Left cardiac atrium (tissue), 4 donors: ENCODE measurements at regions not wholly inside any gene's neighbourhood (a gene's known extent, or its start where the extent isn't known, plus 50 kb on each side); places are given as distances from the start of the nearest gene placed in this dataset.

ENCODE experiments used
- ATAC-seq, 2 donors: fragments of 200-7000 bp; cut with Tn5 transposase; one replicate each; pipeline ENCODE4 v1.9.1; 2020; ENCODE audit warnings: mild to moderate bottlenecking in 2 of 2, moderate library complexity in 2 of 2
- DNase-seq: peaks from one replicate; pipeline ENCODE4 v3.0.0-alpha.2; 2020
- intact Hi-C, 2 donors: fragments of 100-400 bp; cut with DNase I; formaldehyde crosslinking; loops; one replicate each; pipeline versions ENCODE4 v1.14.1 to v1.15.1; 2022 to 2023
- donor health status: DM: no; HTN: yes; CAD: no.
- donor health status: DM: no; HTN: yes; CAD: no; lungs with severe emphysema.
- donor health status: DM: yes; HTN: yes; CAD: no.
- donor health status: Dilated cardiomyopathy.

GRCh38 chr3:195005759-195006510 lies 265.0 kb downstream of the XXYLT1 start:
- intact Hi-C loops = loop anchor here (10.0 kb wide), 2 partner anchors 99 to 249 kb away; no protein-coding TSS in a partner anchor
- DNase-seq (no peak), ATAC-seq (no peak)

- no peak for ATAC-seq
- DNase-seq = no peak
- intact Hi-C loops = loop anchor here (10.0 kb wide), 2 partner anchors 98 to 248 kb away; no protein-coding TSS in a partner anchor
Measured at GRCh38 chr3:195007151-195007550, 263.8 kb downstream of the XXYLT1 start.

DNA sequence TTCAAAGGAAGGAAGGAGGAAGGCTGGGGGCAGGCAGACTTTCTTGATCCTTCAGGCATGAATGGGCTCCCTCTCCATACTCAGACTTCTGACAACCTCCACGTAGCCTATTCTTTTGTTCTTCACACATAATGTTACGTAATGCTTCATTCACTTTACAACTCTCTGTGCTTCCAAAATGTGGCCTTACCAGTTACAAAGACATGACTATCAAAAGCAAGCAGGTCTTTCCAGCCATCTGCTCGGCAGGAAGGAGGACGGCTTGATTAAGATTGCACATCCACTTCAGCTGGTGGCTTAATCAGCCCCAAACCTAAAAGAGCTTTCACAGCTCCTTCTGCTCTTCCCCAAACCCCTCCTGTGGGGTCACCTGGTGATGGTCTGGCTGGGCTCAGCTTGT lies 263.2 kb downstream of the XXYLT1 start:
- ATAC-seq (no peak), DNase-seq (no peak)
- intact Hi-C loops = loop anchor here (10.0 kb wide), 2 partner anchors 97 to 247 kb away; no protein-coding TSS in a partner anchor

DNA sequence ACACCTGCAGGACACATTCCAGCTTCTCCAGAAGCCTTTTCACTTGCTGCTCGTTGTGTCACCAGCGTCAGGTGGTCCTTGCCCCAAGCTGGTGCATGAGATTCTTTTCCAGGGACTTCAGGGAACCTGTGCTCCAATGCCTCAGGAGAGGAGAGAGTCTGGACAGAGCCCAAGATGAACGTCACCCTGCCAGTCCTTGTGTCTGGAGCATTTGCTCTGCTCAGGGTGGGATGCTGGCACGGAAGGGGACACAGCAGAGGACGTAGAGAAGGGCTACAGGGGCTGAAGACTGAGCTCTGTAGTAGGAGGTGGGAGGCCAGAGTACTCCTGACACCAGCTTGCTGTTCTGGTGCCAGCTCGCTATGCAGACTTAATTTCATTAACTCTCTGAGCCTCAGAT lies 262.1 kb downstream of the XXYLT1 start:
- intact Hi-C loops = loop anchor here (10.0 kb wide), 2 partner anchors 96 to 246 kb away; no protein-coding TSS in a partner anchor
- ATAC-seq (no peak), DNase-seq (no peak)

GRCh38 chr3:195009616-195010015 lies 261.3 kb downstream of the XXYLT1 start:
- no peak for DNase-seq
- intact Hi-C loops = loop anchor here (10.0 kb wide), 2 partner anchors 95 to 245 kb away; no protein-coding TSS in a partner anchor

GRCh38 chr3:195010551-195011100 lies 260.3 kb downstream of the XXYLT1 start:
- ATAC-seq = no peak
- DNase-seq = no peak
- intact Hi-C loops = no loop called here

More at GRCh38 chr3:195009616-195010015, 261.3 kb downstream of the XXYLT1 start:
- no peak for ATAC-seq

GRCh38 chr3:195011231-195011834 lies 259.6 kb downstream of the XXYLT1 start:
- intact Hi-C loops = no loop called here
- DNase-seq (no peak), ATAC-seq (no peak)

DNA sequence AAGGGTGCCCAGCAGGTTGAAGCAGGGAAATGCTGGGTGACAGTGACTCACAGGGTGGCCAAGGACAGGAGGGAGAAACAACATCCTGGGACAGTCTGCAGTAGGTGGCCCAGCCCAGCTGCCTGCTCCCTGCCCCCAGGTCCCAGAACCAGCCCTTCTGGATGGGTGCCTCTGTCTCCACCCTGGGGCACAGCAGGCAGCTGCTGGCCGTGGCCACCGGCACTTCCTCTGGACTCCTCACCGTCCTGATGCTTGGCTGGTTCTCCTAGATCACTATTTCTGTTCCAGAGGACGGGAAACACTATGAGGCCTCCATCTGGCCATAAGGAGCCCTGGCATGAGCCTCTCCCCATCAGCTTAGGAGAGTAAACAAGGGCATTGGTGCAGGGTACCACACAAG lies 258.9 kb downstream of the XXYLT1 start:
- no peak for DNase-seq
- no peak for ATAC-seq
- intact Hi-C loops = no loop called here

GRCh38 chr3:195012571-195012970 lies 258.4 kb downstream of the XXYLT1 start:
- intact Hi-C loops = no loop called here
- no peak for DNase-seq
- ATAC-seq = no peak

DNA sequence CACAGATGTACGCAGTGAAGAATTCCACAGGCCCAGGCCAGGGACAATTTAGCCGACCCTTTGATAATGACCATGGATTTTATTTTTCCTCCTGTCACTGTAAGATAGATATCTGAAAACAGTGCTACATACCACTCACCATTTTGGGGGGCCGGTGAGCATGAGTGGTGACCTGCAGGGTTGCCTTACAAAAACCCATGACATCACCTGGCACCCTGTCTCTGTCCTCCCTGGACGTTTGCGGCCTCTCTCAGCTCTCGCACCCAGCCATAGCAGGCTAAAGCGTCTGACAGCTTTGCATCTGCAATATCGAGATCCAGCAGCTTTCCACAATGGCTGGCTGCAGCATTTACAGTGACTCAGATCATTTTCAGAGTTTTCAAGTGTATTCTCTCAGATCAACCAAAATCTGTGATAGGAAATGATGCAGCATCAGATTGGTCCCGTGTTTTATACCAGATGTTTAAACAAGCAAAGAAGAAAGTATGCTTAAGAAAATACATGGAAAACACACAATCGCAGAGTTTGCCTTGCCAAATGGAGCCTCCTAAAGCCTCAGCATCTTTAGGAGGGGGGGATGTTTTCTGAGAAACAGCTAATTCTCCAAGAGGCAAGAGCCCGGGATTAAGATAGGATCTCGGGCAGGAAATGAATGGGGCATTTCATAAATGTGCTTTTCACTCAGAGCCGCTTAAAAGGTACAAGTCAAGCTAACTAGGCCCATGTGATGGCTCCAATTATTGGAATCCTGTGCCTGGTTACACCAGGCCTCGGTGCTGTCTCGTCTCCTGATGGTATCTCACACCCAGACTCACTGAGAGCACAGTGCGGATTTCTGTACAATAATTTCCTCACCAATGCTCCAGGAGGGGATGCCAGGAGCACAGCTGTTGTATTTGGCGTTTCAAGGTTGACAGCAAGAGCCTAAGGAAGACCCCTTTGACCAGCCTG lies 257.3 kb downstream of the XXYLT1 start:
- intact Hi-C loops = no loop called here
- DNase-seq (no peak), ATAC-seq (no peak)

DNA sequence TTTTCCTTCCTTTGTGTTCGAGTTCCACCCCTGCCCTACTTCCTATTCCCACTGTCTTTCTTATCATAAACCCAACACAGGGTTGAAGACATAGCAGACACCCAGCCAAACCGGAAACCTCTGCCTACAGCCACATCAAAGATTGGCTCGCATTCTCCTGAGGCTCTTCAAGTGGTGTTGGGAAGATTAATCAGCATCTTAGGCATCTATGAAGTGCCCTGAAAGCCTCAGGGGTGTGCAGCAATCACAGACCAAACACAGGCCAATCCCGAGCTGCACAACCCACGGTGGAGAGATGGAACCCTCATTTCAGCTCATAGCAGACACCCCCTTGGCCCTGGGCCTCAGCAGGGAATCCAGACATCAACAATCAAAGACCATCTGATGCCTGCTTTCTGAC lies 255.9 kb downstream of the XXYLT1 start:
- no peak for DNase-seq
- intact Hi-C loops = no loop called here
- peak in 1 of 2 donors; percentile 44 for ATAC-seq

GRCh38 chr3:195017151-195017550 lies 253.8 kb downstream of the XXYLT1 start:
- no peak for DNase-seq
- intact Hi-C loops = no loop called here
- no peak for ATAC-seq
